Loucy (cell line): ENCODE measurements at regions not wholly inside any gene's neighbourhood (a gene's known extent, or its start where the extent isn't known, plus 50 kb on each side); places are given as distances from the start of the nearest gene placed in this dataset.

ENCODE experiments used
- H2AFZ ChIP-seq: fragments of 200-600 bp; sonication (generic); 2 replicates; pipeline ENCODE4 v1.6.0; 2016; ENCODE audit warnings: antibody characterized with exemption, mild to moderate bottlenecking, low read length, moderate library complexity
- H3F3A ChIP-seq: fragments of 200-600 bp; 2 replicates; pipeline ENCODE4 v1.6.0; 2016; ENCODE audit warnings: antibody characterized with exemption, low read depth, mild to moderate bottlenecking
- H3K27me3 ChIP-seq: fragments of 200-600 bp; sonication (generic); 2 replicates; pipeline ENCODE4 v1.6.1; 2014; ENCODE audit warnings: low read length, mild to moderate bottlenecking; ENCODE audit not compliant: insufficient read depth, poor library complexity, severe bottlenecking
- H3K36me3 ChIP-seq: fragments of 200-600 bp; sonication (generic); 2 replicates; pipeline ENCODE4 v1.6.1; 2016; ENCODE audit warnings: low read length; ENCODE audit not compliant: insufficient read depth
- H3K4me1 ChIP-seq: fragments of 200-600 bp; sonication (generic); 2 replicates; pipeline ENCODE4 v1.5.1; 2014; ENCODE audit warnings: low read length, mild to moderate bottlenecking; ENCODE audit not compliant: insufficient read depth, poor library complexity, severe bottlenecking
- H3K4me2 ChIP-seq: fragments of 200-600 bp; sonication (generic); 2 replicates; pipeline ENCODE4 v1.6.0; 2014; ENCODE audit warnings: antibody characterized with exemption, low read length, low read depth, mild to moderate bottlenecking; ENCODE audit not compliant: poor library complexity, severe bottlenecking
- H3K4me3 ChIP-seq: fragments of 200-600 bp; sonication (generic); 2 replicates; pipeline ENCODE4 v1.5.1; 2014; ENCODE audit warnings: low read length, mild to moderate bottlenecking, mixed read lengths; ENCODE audit not compliant: poor library complexity, severe bottlenecking
- H3K79me2 ChIP-seq: fragments of 200-600 bp; sonication (generic); 2 replicates; pipeline ENCODE4 v1.6.1; 2014; ENCODE audit warnings: low read length; ENCODE audit not compliant: insufficient read depth
- H3K9ac ChIP-seq: fragments of 200-600 bp; sonication (generic); 2 replicates; pipeline ENCODE4 v1.6.0; 2014; ENCODE audit warnings: mild to moderate bottlenecking, low read depth, low read length, moderate library complexity; ENCODE audit not compliant: poor library complexity, severe bottlenecking
- H3K9me2 ChIP-seq: fragments of 200-600 bp; sonication (generic); replicated peaks from 2 replicates; pipeline ENCODE4 v1.6.1; 2016; ENCODE audit warnings: low read depth, low read length, mixed read lengths
- H3K9me3 ChIP-seq: fragments of 200-600 bp; sonication (generic); 2 replicates; pipeline ENCODE4 v1.6.1; 2014; ENCODE audit warnings: mild to moderate bottlenecking, antibody characterized with exemption, low read length, low read depth; ENCODE audit not compliant: insufficient read depth
- H4K20me1 ChIP-seq: fragments of 200-600 bp; sonication (generic); 2 replicates; pipeline ENCODE4 v1.6.0; 2014; ENCODE audit warnings: antibody characterized with exemption, low read length, mild to moderate bottlenecking; ENCODE audit not compliant: insufficient read depth, poor library complexity, severe bottlenecking
- EZH2phosphoT487 ChIP-seq: fragments of 200-600 bp; IDR thresholded peaks from 2 replicates; pipeline ENCODE4 v1.6.1; 2018; ENCODE audit warnings: antibody characterized with exemption, mild to moderate bottlenecking, moderate library complexity, borderline replicate concordance
- TF ChIP-seq, protein P1 (sequence below): fragments of 200-600 bp; sonication (generic); conservative IDR thresholded peaks from 2 replicates; pipeline ENCODE4 v1.5.1; 2014; ENCODE audit warnings: mild to moderate bottlenecking, antibody characterized with exemption, low read length

DNA sequence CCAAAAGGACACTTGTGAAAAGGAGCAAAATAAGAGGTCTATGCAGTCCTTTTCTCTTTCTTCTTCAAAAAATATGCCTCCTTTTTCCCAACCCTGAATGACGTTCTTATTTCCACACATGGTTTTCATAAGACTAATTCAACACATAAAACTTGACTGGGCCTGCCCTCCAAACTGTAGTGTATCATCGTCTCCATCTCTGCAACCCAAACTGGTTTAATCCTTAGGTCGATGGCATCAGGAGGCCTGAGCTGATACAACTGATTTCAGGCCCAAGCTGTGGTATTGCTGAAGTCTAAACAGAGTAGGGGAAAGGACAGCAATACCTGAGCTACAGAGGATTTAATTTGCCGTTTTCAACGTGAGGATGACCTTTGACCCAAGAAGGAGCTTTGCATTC lies 130.0 kb upstream of the MTNR1B start:
- H3K9me2 ChIP-seq, result no peaks in the 10 kb centered on the region
- H3K4me2 ChIP-seq, result no peak overlapping the region
- H3K79me2 ChIP-seq, result no peaks in the 10 kb centered on the region
- H3K27me3 ChIP-seq, result no peaks in the 10 kb centered on the region
- no peak overlapping the region for H3K9ac ChIP-seq
- no peaks in the 10 kb centered on the region for H3K36me3 ChIP-seq
- no peak for TF ChIP-seq EZH2phosphoT487
- TF ChIP-seq, protein P1, sequence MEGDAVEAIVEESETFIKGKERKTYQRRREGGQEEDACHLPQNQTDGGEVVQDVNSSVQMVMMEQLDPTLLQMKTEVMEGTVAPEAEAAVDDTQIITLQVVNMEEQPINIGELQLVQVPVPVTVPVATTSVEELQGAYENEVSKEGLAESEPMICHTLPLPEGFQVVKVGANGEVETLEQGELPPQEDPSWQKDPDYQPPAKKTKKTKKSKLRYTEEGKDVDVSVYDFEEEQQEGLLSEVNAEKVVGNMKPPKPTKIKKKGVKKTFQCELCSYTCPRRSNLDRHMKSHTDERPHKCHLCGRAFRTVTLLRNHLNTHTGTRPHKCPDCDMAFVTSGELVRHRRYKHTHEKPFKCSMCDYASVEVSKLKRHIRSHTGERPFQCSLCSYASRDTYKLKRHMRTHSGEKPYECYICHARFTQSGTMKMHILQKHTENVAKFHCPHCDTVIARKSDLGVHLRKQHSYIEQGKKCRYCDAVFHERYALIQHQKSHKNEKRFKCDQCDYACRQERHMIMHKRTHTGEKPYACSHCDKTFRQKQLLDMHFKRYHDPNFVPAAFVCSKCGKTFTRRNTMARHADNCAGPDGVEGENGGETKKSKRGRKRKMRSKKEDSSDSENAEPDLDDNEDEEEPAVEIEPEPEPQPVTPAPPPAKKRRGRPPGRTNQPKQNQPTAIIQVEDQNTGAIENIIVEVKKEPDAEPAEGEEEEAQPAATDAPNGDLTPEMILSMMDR, result no peak
- H3K9me3 ChIP-seq, result no peaks in the 10 kb centered on the region
- no peak overlapping the region for H3K4me3 ChIP-seq
- no peaks in the 10 kb centered on the region for H3K4me1 ChIP-seq
- no peaks in the 10 kb centered on the region for H3F3A ChIP-seq
- H2AFZ ChIP-seq, result no peak overlapping the region
- no peaks in the 10 kb centered on the region for H4K20me1 ChIP-seq

DNA sequence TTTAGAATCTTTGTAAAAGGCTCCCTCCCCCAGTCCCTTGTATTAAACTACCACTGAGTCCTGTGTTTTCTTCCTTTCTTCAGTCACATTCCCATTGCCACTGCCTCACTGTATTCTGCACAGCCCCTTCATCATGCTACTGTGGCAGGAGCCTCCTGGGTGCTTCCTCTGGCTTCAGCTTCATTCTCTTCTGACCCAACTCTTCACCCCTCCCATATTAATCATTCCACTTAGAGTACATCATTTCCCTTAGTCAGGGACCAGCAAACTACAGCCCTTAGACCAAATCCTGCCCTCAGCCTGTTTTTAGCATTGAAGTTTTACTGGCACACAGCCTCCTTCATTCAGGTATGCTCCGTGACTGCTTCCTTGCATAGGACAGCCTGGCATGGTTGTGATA lies 127.7 kb upstream of the MTNR1B start:
- Histone ChIP-seq H3K4me1 (no peaks in the 10 kb centered on the region), H3K4me3 (no peak overlapping the region), H3F3A (no peaks in the 10 kb centered on the region), H3K9me3 (no peaks in the 10 kb centered on the region), H3K9me2 (no peaks in the 10 kb centered on the region), H3K9ac (no peak overlapping the region), H3K4me2 (no peak overlapping the region), H3K36me3 (no peaks in the 10 kb centered on the region), H3K79me2 (no peaks in the 10 kb centered on the region), H2AFZ (no peak overlapping the region), H3K27me3 (no peaks in the 10 kb centered on the region), H4K20me1 (no peaks in the 10 kb centered on the region)
- TF ChIP-seq, protein P1, result no peak
- TF ChIP-seq EZH2phosphoT487, result no peak

DNA sequence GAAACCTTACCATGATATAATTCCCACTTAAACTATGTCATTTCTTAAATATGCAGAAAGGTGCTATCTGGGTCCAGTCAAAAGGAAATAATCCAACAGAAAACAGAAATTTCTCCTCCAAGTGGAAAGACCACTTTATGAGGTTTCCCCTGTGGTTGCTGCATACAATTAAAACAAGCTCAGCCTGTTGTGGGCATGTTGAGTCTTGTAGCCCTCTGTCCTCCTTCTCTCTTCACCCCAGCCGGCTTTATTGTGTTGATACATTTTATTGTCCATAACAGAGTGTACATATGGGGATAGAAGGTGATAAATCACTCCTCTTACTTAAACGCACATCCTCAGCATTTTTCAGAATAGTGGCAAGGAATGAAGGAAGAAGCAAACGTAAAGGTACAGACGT lies 126.0 kb upstream of the MTNR1B start:
- no peak overlapping the region for H3K4me2 ChIP-seq
- no peaks in the 10 kb centered on the region for H3K27me3 ChIP-seq
- H3K9ac ChIP-seq, result no peak overlapping the region
- H3K4me3 ChIP-seq, result no peak overlapping the region
- no peaks in the 10 kb centered on the region for H3K9me2 ChIP-seq
- H2AFZ ChIP-seq, result no peak overlapping the region
- TF ChIP-seq, protein P1, result no peak
- TF ChIP-seq EZH2phosphoT487, result no peak
- no peaks in the 10 kb centered on the region for H3K36me3 ChIP-seq
- no peaks in the 10 kb centered on the region for H3F3A ChIP-seq
- H3K4me1 ChIP-seq, result no peaks in the 10 kb centered on the region
- H3K9me3 ChIP-seq, result no peaks in the 10 kb centered on the region
- H4K20me1 ChIP-seq, result no peaks in the 10 kb centered on the region
- H3K79me2 ChIP-seq, result no peaks in the 10 kb centered on the region
